GM13977 (cell line): ENCODE measurements at regions not wholly inside any gene's neighbourhood (a gene's known extent, or its start where the extent isn't known, plus 50 kb on each side); places are given as distances from the start of the nearest gene placed in this dataset.
"Not testable (repeated sequence)": the region's sequence is repeated elsewhere in the genome, so short reads cannot be mapped to it uniquely, and the experiment has no call there.

Source experiments
- DNase-seq: peaks from one replicate; pipeline ENCODE4 v3.0.0; 2012; ENCODE audit warnings: low spot score
- in situ Hi-C: fragments of 300-500 bp; cut with MboI; formaldehyde crosslinking; loops from one replicate; pipeline ENCODE4 v1.12.0; 2022; ENCODE audit warnings: low sequenced_read_pairs, low pct_unique_long_range_greater_than_20kb, mixed read lengths, inconsistent platforms; ENCODE audit not compliant: unreplicated experiment
- TF ChIP-seq, protein P1 (sequence below): IDR thresholded peaks from 2 replicates; pipeline ENCODE4 v1.5.1; 2012; ENCODE audit warnings: mild to moderate bottlenecking, control low read depth; ENCODE audit not compliant: insufficient read depth; ENCODE audit errors: extremely low read depth, missing control alignments

GRCh38 chr11:23471878-23472277 is 611.6 kb upstream of the CCDC179 start:
- TF ChIP-seq, protein P1, sequence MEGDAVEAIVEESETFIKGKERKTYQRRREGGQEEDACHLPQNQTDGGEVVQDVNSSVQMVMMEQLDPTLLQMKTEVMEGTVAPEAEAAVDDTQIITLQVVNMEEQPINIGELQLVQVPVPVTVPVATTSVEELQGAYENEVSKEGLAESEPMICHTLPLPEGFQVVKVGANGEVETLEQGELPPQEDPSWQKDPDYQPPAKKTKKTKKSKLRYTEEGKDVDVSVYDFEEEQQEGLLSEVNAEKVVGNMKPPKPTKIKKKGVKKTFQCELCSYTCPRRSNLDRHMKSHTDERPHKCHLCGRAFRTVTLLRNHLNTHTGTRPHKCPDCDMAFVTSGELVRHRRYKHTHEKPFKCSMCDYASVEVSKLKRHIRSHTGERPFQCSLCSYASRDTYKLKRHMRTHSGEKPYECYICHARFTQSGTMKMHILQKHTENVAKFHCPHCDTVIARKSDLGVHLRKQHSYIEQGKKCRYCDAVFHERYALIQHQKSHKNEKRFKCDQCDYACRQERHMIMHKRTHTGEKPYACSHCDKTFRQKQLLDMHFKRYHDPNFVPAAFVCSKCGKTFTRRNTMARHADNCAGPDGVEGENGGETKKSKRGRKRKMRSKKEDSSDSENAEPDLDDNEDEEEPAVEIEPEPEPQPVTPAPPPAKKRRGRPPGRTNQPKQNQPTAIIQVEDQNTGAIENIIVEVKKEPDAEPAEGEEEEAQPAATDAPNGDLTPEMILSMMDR: no peak
- in situ Hi-C loops: no loop called here
- DNase-seq: no peak

- DNase-seq: no peak
- TF ChIP-seq, protein P1: no peak
- in situ Hi-C loops: no loop called here
Observed at GRCh38 chr11:23473782-23474181, 613.5 kb upstream of the CCDC179 start.

GRCh38 chr11:23480736-23481135 is 620.5 kb upstream of the CCDC179 start:
- TF ChIP-seq, protein P1: no peak
- DNase-seq: no peak
- in situ Hi-C loops: no loop called here

- in situ Hi-C loops, DNase-seq: not testable (repeated sequence)
Observed at GRCh38 chr11:23484146-23484545, 623.9 kb upstream of the CCDC179 start.

- in situ Hi-C loops, DNase-seq: not testable (repeated sequence)
Observed at GRCh38 chr11:23484618-23485017, 624.3 kb upstream of the CCDC179 start.

DNA sequence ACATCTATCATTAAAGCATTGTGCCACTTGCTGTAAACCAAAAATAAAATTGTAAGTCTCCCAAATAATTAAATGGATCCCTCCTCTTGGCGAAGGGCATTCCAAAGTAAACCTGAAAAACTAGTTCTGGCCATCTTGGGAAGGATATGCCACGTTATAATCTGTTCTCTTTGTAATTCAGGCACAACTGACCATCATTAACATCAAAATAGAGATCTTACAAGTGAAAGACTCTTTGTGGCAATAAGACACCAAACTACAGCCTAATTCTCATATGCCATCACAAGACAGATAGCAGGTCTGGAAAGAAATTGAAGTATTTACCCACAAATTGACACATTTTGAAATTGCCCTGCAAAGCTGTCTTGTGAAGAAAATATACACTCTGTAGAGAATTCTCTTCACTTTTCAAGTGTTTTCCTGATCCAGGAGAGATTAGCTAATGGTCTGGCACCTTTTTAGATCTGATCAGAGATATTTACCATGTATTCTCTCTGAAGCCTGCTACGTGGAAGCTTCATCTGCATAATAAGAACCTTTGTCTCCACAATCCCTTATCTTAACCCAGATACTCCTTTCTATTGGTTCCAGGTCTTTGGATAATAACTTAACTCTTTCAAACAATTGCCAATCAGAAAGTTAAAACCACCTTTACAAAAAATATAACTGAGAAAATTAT is 630.4 kb upstream of the CCDC179 start:
- DNase-seq: no peak
- in situ Hi-C loops: no loop called here
- TF ChIP-seq, protein P1: no peak

DNA sequence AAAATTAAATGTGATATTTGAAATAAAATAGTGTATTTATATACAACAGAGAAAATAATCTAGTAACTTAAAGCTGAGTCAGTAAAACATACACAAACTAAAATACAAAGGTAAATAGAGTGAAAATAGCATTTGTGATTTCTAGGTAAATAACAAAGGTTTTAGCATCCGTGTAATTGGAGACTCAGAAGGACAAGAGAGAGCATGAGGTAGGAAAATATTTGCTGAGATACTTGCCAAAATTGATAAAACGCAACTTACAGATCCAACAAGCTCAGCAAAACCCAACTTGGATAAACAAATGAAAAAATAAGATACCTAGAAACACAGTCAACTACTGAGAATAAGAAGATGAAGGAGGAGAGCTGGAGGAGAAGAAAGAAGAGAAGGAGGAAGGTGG is 634.7 kb upstream of the CCDC179 start:
- DNase-seq: no peak
- in situ Hi-C loops: no loop called here
- TF ChIP-seq, protein P1: no peak

GRCh38 chr11:23496340-23496739 is 636.1 kb upstream of the CCDC179 start:
- TF ChIP-seq, protein P1: no peak
- no peak for DNase-seq
- in situ Hi-C loops: no loop called here
